ENCODE measurements at regions not wholly inside any gene's neighbourhood (a gene's known extent, or its start where the extent isn't known, plus 50 kb on each side); places are given as distances from the start of the nearest gene placed in this dataset.

- H3K27me3 ChIP-seq = no peaks in the 10 kb centered on the region
- H3K27ac ChIP-seq = no peak overlapping the region
- intact Hi-C loops (cut with DNase I; ENCODE audit: low total_unique reads) = no loop called here
- WGBS, 5 donors = 62 to 79% (median 72%) methylated on average over 5 of the region's 5 CpGs
- no peaks in the 10 kb centered on the region for H3K36me3 ChIP-seq
- H3K4me1 ChIP-seq = no peaks in the 10 kb centered on the region
- DNase-seq = no peak
- no peaks in the 10 kb centered on the region for H3K9me3 ChIP-seq
- no peak overlapping the region for H3K4me3 ChIP-seq
- TF ChIP-seq CTCF (IDR thresholded peaks at IDR 0.05) (no peak), POLR2A (IDR thresholded peaks at IDR 0.05) (no peak), EP300 (IDR thresholded peaks at IDR 0.05) (no peak), POLR2AphosphoS5 (IDR thresholded peaks at IDR 0.05) (no peak)
These were observed 314.6 kb upstream of the MAF start for GRCh38 chr16:79914961-79915720.

- intact Hi-C loops (cut with DNase I; ENCODE audit: low total_unique reads) = no loop called here
These were observed 312.2 kb upstream of the MAF start for GRCh38 chr16:79912592-79913310.

GRCh38 chr16:79911660-79912059 is 311.1 kb upstream of the MAF start:
- WGBS, 5 donors = 88 to 92% (median 88%) methylated on average over 2 of the region's 2 CpGs
- Histone ChIP-seq H3K27ac (no peak overlapping the region), H3K4me3 (no peak overlapping the region), H3K27me3 (no peaks in the 10 kb centered on the region), H3K36me3 (no peaks in the 10 kb centered on the region), H3K4me1 (no peaks in the 10 kb centered on the region), H3K9me3 (no peaks in the 10 kb centered on the region)
- intact Hi-C loops (cut with DNase I; ENCODE audit: low total_unique reads) = no loop called here
- TF ChIP-seq POLR2A (IDR thresholded peaks at IDR 0.05) (no peak), POLR2AphosphoS5 (IDR thresholded peaks at IDR 0.05) (no peak), EP300 (IDR thresholded peaks at IDR 0.05) (no peak), CTCF (IDR thresholded peaks at IDR 0.05) (no peak)
- DNase-seq = no peak

More at GRCh38 chr16:79912592-79913310, 312.2 kb upstream of the MAF start:
- no peaks in the 10 kb centered on the region for H3K27me3 ChIP-seq
- no peak overlapping the region for H3K27ac ChIP-seq
- 73 to 77% (median 73%) methylated on average over 7 of the region's 7 CpGs for WGBS, 5 donors
- no peaks in the 10 kb centered on the region for H3K36me3 ChIP-seq
- no peak for TF ChIP-seq POLR2A (IDR thresholded peaks at IDR 0.05)
- no peak for TF ChIP-seq POLR2AphosphoS5 (IDR thresholded peaks at IDR 0.05)
- no peak for TF ChIP-seq EP300 (IDR thresholded peaks at IDR 0.05)
- TF ChIP-seq CTCF (IDR thresholded peaks at IDR 0.05) = no peak
- no peak overlapping the region for H3K4me3 ChIP-seq
- H3K9me3 ChIP-seq = no peaks in the 10 kb centered on the region
- H3K4me1 ChIP-seq = no peaks in the 10 kb centered on the region
- DNase-seq = no peak

GRCh38 chr16:79909571-79909970 is 309.0 kb upstream of the MAF start:
- no peaks in the 10 kb centered on the region for H3K27me3 ChIP-seq
- H3K9me3 ChIP-seq = no peaks in the 10 kb centered on the region
- H3K4me1 ChIP-seq = no peaks in the 10 kb centered on the region
- WGBS, 5 donors = 50 to 72% (median 64%) methylated on average over 7 of the region's 7 CpGs
- no peak overlapping the region for H3K27ac ChIP-seq
- no peak for DNase-seq
- intact Hi-C loops (cut with DNase I; ENCODE audit: low total_unique reads) = no loop called here
- H3K4me3 ChIP-seq = no peak overlapping the region
- no peaks in the 10 kb centered on the region for H3K36me3 ChIP-seq
- TF ChIP-seq POLR2A (IDR thresholded peaks at IDR 0.05) (no peak), POLR2AphosphoS5 (IDR thresholded peaks at IDR 0.05) (no peak), EP300 (IDR thresholded peaks at IDR 0.05) (no peak), CTCF (IDR thresholded peaks at IDR 0.05) (no peak)
